Left cardiac atrium (tissue), 4 donors: ENCODE measurements at regions not wholly inside any gene's neighbourhood (a gene's known extent, or its start where the extent isn't known, plus 50 kb on each side); places are given as distances from the start of the nearest gene placed in this dataset.
A peak's percentile ranks its signal among the peaks of the same experiment; 100 is the strongest.
"Not testable (repeated sequence)": the region's sequence is repeated elsewhere in the genome, so short reads cannot be mapped to it uniquely, and the experiment has no call there.

ENCODE experiments used
- ATAC-seq, 2 donors: fragments of 200-7000 bp; cut with Tn5 transposase; one replicate each; pipeline ENCODE4 v1.9.1; 2020; ENCODE audit warnings: mild to moderate bottlenecking in 2 of 2, moderate library complexity in 2 of 2
- DNase-seq: peaks from one replicate; pipeline ENCODE4 v3.0.0-alpha.2; 2020
- intact Hi-C, 2 donors: fragments of 100-400 bp; cut with DNase I; formaldehyde crosslinking; loops; one replicate each; pipeline versions ENCODE4 v1.14.1 to v1.15.1; 2022 to 2023
- donor health status: DM: no; HTN: yes; CAD: no.
- donor health status: DM: no; HTN: yes; CAD: no; lungs with severe emphysema.
- donor health status: DM: yes; HTN: yes; CAD: no.
- donor health status: Dilated cardiomyopathy.

GRCh38 chr6:120854583-120854982 is 479.7 kb downstream of the TBC1D32 start:
- intact Hi-C loops = no loop called here
- ATAC-seq (no peak), DNase-seq (no peak)

- DNase-seq = no peak
- no peak for ATAC-seq
- intact Hi-C loops = no loop called here
These were observed 480.8 kb downstream of the TBC1D32 start for GRCh38 chr6:120853489-120853888.

GRCh38 chr6:120852293-120852849 is 481.9 kb downstream of the TBC1D32 start:
- DNase-seq = no peak
- no peak for ATAC-seq
- intact Hi-C loops = no loop called here

GRCh38 chr6:120826253-120826652 is 508.0 kb downstream of the TBC1D32 start:
- intact Hi-C loops = no loop called here
- DNase-seq (peak; percentile 14), ATAC-seq (no peak)

GRCh38 chr6:120816794-120817193 is 517.5 kb downstream of the TBC1D32 start:
- ATAC-seq (no peak), DNase-seq (no peak)
- intact Hi-C loops = no loop called here

GRCh38 chr6:120805276-120805675 is 529.0 kb downstream of the TBC1D32 start:
- DNase-seq (no peak), ATAC-seq (peak in 1 of 2 donors; percentile 64)
- intact Hi-C loops = no loop called here

- ATAC-seq = no peak
- intact Hi-C loops = no loop called here
- no peak for DNase-seq
These were observed 529.7 kb downstream of the TBC1D32 start for GRCh38 chr6:120804612-120805011.

GRCh38 chr6:120786682-120787081 is 547.6 kb downstream of the TBC1D32 start:
- ATAC-seq (no peak), DNase-seq (no peak)
- intact Hi-C loops = no loop called here

- DNase-seq = no peak
- ATAC-seq = no peak
- intact Hi-C loops = no loop called here
These were observed 548.0 kb downstream of the TBC1D32 start for GRCh38 chr6:120786256-120786655.

- DNase-seq (no peak), ATAC-seq (no peak)
- intact Hi-C loops = no loop called here
These were observed 548.7 kb downstream of the TBC1D32 start for GRCh38 chr6:120785459-120786086.

- no peak for DNase-seq
These were observed 554.8 kb downstream of the TBC1D32 start for GRCh38 chr6:120779441-120779840.

GRCh38 chr6:120775698-120776097 is 558.6 kb downstream of the TBC1D32 start:
- DNase-seq = no peak
- intact Hi-C loops = no loop called here
- no peak for ATAC-seq

More at GRCh38 chr6:120779441-120779840, 554.8 kb downstream of the TBC1D32 start:
- intact Hi-C loops = no loop called here
- ATAC-seq = no peak

- intact Hi-C loops = no loop called here
These were observed 560.0 kb downstream of the TBC1D32 start for GRCh38 chr6:120774275-120774674.

GRCh38 chr6:120771019-120771418 is 563.3 kb downstream of the TBC1D32 start:
- intact Hi-C loops = no loop called here
- ATAC-seq (no peak), DNase-seq (no peak)

More at GRCh38 chr6:120774275-120774674, 560.0 kb downstream of the TBC1D32 start:
- DNase-seq (no peak), ATAC-seq (no peak)

- DNase-seq = no peak
- intact Hi-C loops = no loop called here
- no peak for ATAC-seq
These were observed 570.0 kb downstream of the TBC1D32 start for GRCh38 chr6:120764312-120764711.

- DNase-seq = no peak
- no peak for ATAC-seq
- intact Hi-C loops = no loop called here
These were observed 574.7 kb downstream of the TBC1D32 start for GRCh38 chr6:120759570-120759969.

GRCh38 chr6:120748574-120748973 is 585.7 kb downstream of the TBC1D32 start:
- intact Hi-C loops, ATAC-seq, DNase-seq: not testable (repeated sequence)

GRCh38 chr6:120736740-120737139 is 597.5 kb downstream of the TBC1D32 start:
- ATAC-seq (no peak), DNase-seq (no peak)
- intact Hi-C loops = no loop called here

GRCh38 chr6:120735641-120736040 is 598.6 kb downstream of the TBC1D32 start:
- ATAC-seq = no peak
- DNase-seq = no peak
- intact Hi-C loops = no loop called here

- no peak for DNase-seq
- intact Hi-C loops = no loop called here
These were observed 623.0 kb downstream of the TBC1D32 start for GRCh38 chr6:120711255-120711654.

GRCh38 chr6:120700001-120700400 is 634.3 kb downstream of the TBC1D32 start:
- ATAC-seq (no peak), DNase-seq (no peak)
- intact Hi-C loops = no loop called here

More at GRCh38 chr6:120711255-120711654, 623.0 kb downstream of the TBC1D32 start:
- no peak for ATAC-seq
